ENCODE measurements at regions not wholly inside any gene's neighbourhood (a gene's known extent, or its start where the extent isn't known, plus 50 kb on each side); places are given as distances from the start of the nearest gene placed in this dataset.

DNA sequence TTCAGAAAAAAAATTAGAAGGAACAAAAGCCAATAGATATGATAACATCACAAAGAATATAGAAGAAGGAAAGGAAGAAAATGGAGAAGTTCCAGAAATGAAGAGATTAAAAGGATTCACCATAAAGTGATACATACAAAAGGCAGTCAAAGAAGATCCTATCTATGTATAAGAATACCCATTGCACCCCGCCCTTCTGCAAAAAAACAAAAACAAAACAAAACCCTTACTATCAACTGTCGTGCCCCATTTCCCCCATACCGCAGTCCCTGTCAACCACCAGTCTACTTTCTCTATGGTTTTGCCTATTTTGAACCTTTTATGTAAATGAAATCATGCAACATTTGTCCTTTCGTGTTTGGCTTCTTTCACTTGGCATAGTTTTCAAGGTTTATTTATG, 385.6 kb downstream of the PRDM5 start:
- TF ChIP-seq, protein P1, sequence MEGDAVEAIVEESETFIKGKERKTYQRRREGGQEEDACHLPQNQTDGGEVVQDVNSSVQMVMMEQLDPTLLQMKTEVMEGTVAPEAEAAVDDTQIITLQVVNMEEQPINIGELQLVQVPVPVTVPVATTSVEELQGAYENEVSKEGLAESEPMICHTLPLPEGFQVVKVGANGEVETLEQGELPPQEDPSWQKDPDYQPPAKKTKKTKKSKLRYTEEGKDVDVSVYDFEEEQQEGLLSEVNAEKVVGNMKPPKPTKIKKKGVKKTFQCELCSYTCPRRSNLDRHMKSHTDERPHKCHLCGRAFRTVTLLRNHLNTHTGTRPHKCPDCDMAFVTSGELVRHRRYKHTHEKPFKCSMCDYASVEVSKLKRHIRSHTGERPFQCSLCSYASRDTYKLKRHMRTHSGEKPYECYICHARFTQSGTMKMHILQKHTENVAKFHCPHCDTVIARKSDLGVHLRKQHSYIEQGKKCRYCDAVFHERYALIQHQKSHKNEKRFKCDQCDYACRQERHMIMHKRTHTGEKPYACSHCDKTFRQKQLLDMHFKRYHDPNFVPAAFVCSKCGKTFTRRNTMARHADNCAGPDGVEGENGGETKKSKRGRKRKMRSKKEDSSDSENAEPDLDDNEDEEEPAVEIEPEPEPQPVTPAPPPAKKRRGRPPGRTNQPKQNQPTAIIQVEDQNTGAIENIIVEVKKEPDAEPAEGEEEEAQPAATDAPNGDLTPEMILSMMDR (IDR thresholded peaks at IDR 0.05) = no peak
- TF ChIP-seq POLR2A (IDR thresholded peaks at IDR 0.05) = no peak
